ENCODE measurements at regions not wholly inside any gene's neighbourhood (a gene's known extent, or its start where the extent isn't known, plus 50 kb on each side); places are given as distances from the start of the nearest gene placed in this dataset.

- no peak for TF ChIP-seq CTCF (IDR thresholded peaks at IDR 0.05)
- no peak for TF ChIP-seq POLR2A (IDR thresholded peaks at IDR 0.05)
- no peak for TF ChIP-seq POLR2AphosphoS5 (IDR thresholded peaks at IDR 0.05)
Measured at GRCh38 chr10:47121336-47121735, 178.7 kb upstream of the GDF10 start.

Data from prostate gland (tissue), 2 donors.